Chondrocyte (in vitro differentiated cells): ENCODE measurements at regions not wholly inside any gene's neighbourhood (a gene's known extent, or its start where the extent isn't known, plus 50 kb on each side); places are given as distances from the start of the nearest gene placed in this dataset.

Experiments used
- DNase-seq: peaks from one replicate; pipeline ENCODE4 v3.0.0; 2021; ENCODE audit warnings: mixed read lengths, low spot score
- H3K27ac Mint-ChIP-seq: one replicate; pipeline ENCODE4 v1.8.0; 2021; ENCODE audit warnings: mild to moderate bottlenecking, moderate library complexity, mixed read lengths; ENCODE audit not compliant: unreplicated experiment
- H3K27me3 Mint-ChIP-seq: 2 replicates; pipeline ENCODE4 v1.8.0; 2021; ENCODE audit warnings: low read depth, mixed read lengths
- H3K36me3 Mint-ChIP-seq: 2 replicates; pipeline ENCODE4 v1.8.0; 2021; ENCODE audit warnings: low read depth, mixed read lengths
- H3K4me1 Mint-ChIP-seq: 2 replicates; pipeline ENCODE4 v1.8.0; 2021; ENCODE audit warnings: low read depth, mild to moderate bottlenecking, mixed read lengths
- H3K4me3 Mint-ChIP-seq: one replicate; pipeline ENCODE4 v1.8.0; 2021; ENCODE audit warnings: mild to moderate bottlenecking, moderate library complexity, mixed read lengths; ENCODE audit not compliant: unreplicated experiment
- H3K9me3 Mint-ChIP-seq: 2 replicates; pipeline ENCODE4 v1.8.0; 2021; ENCODE audit warnings: low read depth, mixed read lengths
- CTCF ChIP-seq: fragments of 200-600 bp; sonication (generic); IDR thresholded peaks from 2 replicates; pipeline ENCODE4 v1.5.0; 2021; ENCODE audit warnings: antibody characterized with exemption, mild to moderate bottlenecking, moderate library complexity

GRCh38 chr4:35975617-35976355 lies 268.5 kb downstream of the ARAP2 start:
- no peaks in the 10 kb centered on the region for H3K36me3 Mint-ChIP-seq
- no peak for DNase-seq

GRCh38 chr4:35978551-35978950 lies 265.8 kb downstream of the ARAP2 start:
- H3K36me3 Mint-ChIP-seq, result no peaks in the 10 kb centered on the region
- H3K9me3 Mint-ChIP-seq, result peaks cover 7% of the 10 kb centered on the region
- no peak for TF ChIP-seq CTCF
- H3K4me1 Mint-ChIP-seq, result no peaks in the 10 kb centered on the region
- H3K27ac Mint-ChIP-seq, result no peak overlapping the region
- DNase-seq, result no peak
- H3K4me3 Mint-ChIP-seq, result no peak overlapping the region
- peaks cover 6% of the 10 kb centered on the region for H3K27me3 Mint-ChIP-seq

More at GRCh38 chr4:35975617-35976355, 268.5 kb downstream of the ARAP2 start:
- Mint-ChIP-seq H3K27me3 (peaks cover 6% of the 10 kb centered on the region), H3K4me3 (no peak overlapping the region), H3K9me3 (peaks cover 2% of the 10 kb centered on the region), H3K4me1 (no peaks in the 10 kb centered on the region), H3K27ac (no peak overlapping the region)
- no peak for TF ChIP-seq CTCF

GRCh38 chr4:35982318-35982717 lies 262.0 kb downstream of the ARAP2 start:
- peaks cover 16% of the 10 kb centered on the region for H3K9me3 Mint-ChIP-seq
- no peak overlapping the region for H3K27ac Mint-ChIP-seq
- no peaks in the 10 kb centered on the region for H3K36me3 Mint-ChIP-seq
- no peak for DNase-seq
- H3K27me3 Mint-ChIP-seq, result peaks cover 4% of the 10 kb centered on the region
- TF ChIP-seq CTCF, result no peak
- H3K4me3 Mint-ChIP-seq, result no peak overlapping the region
- H3K4me1 Mint-ChIP-seq, result no peaks in the 10 kb centered on the region

DNA sequence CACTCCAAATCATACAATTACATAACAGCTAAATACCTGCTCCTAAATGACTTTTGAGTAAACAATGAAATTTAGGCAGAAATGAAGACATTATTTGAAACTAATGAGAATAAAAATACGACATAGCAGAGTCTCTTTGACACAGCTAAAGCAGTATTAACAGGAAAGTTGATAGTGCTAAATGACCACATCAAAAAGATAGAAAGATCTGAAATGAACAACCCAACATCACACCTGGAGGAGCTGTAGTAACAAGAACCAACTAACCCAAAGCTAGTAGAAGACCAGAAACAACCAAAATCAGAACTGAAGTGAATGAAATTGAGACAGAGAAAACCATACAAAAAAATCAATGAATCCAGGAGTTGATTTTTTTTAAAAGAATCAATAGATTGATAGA lies 257.8 kb downstream of the ARAP2 start:
- H3K27ac Mint-ChIP-seq, result no peak overlapping the region
- peaks cover 27% of the 10 kb centered on the region for H3K9me3 Mint-ChIP-seq
- TF ChIP-seq CTCF, result no peak
- peaks cover 4% of the 10 kb centered on the region for H3K27me3 Mint-ChIP-seq
- H3K36me3 Mint-ChIP-seq, result peaks cover 2% of the 10 kb centered on the region
- no peak overlapping the region for H3K4me3 Mint-ChIP-seq
- no peak for DNase-seq
- H3K4me1 Mint-ChIP-seq, result no peaks in the 10 kb centered on the region

DNA sequence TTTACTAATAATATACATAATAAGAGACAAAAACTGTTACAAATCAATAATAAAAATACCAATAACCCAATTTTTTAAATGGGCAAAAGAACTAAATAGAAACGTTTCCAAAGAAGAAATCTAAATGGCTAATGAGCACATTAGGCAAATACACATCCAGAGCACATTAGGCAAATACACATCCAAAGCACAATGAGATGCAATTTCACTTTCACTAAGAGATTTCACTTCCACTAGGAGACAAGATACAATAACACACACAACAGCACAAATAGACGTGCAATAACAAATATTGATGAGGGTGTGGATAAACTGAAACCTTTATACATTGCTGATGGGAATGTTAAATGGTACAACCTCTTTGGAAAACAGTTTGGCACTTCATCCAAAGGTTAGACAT lies 250.7 kb downstream of the ARAP2 start:
- Mint-ChIP-seq H3K36me3 (peaks cover under 1% of the 10 kb centered on the region), H3K4me3 (no peak overlapping the region), H3K27ac (no peak overlapping the region), H3K4me1 (no peaks in the 10 kb centered on the region), H3K27me3 (no peaks in the 10 kb centered on the region), H3K9me3 (peaks cover 6% of the 10 kb centered on the region)
- TF ChIP-seq CTCF, result no peak
- DNase-seq, result no peak
